ENCODE measurements at regions not wholly inside any gene's neighbourhood (a gene's known extent, or its start where the extent isn't known, plus 50 kb on each side); places are given as distances from the start of the nearest gene placed in this dataset.
"Not testable (repeated sequence)": the region's sequence is repeated elsewhere in the genome, so short reads cannot be mapped to it uniquely, and the experiment has no call there.

GRCh38 chr21:5071180-5071579 is 5450.2 kb upstream of the TPTE start:
- H3K9ac ChIP-seq (ENCODE audit: low read depth, low read length); H3K4me1 ChIP-seq (ENCODE audit: control insufficient read depth, insufficient read depth, low read length); H3K4me3 ChIP-seq (ENCODE audit: low read depth, low read length); H3K36me3 ChIP-seq (ENCODE audit: control insufficient read depth, insufficient read depth, low read length); H3K27me3 ChIP-seq (ENCODE audit: control insufficient read depth, insufficient read depth, low read length); H3K9me3 ChIP-seq (ENCODE audit: control insufficient read depth, insufficient read depth, low read length): not testable (repeated sequence)

GRCh38 chr21:5076854-5077253 is 5444.5 kb upstream of the TPTE start:
- not testable (repeated sequence) for H3K4me1 ChIP-seq (ENCODE audit: control insufficient read depth, insufficient read depth, low read length); H3K9ac ChIP-seq (ENCODE audit: low read depth, low read length); H3K4me3 ChIP-seq (ENCODE audit: low read depth, low read length); H3K36me3 ChIP-seq (ENCODE audit: control insufficient read depth, insufficient read depth, low read length); H3K9me3 ChIP-seq (ENCODE audit: control insufficient read depth, insufficient read depth, low read length); H3K27me3 ChIP-seq (ENCODE audit: control insufficient read depth, insufficient read depth, low read length)

- H3K4me3 ChIP-seq (ENCODE audit: low read depth, low read length); H3K9ac ChIP-seq (ENCODE audit: low read depth, low read length); H3K36me3 ChIP-seq (ENCODE audit: control insufficient read depth, insufficient read depth, low read length); H3K27me3 ChIP-seq (ENCODE audit: control insufficient read depth, insufficient read depth, low read length); H3K9me3 ChIP-seq (ENCODE audit: control insufficient read depth, insufficient read depth, low read length); H3K4me1 ChIP-seq (ENCODE audit: control insufficient read depth, insufficient read depth, low read length): not testable (repeated sequence)
Observed at GRCh38 chr21:5079361-5079760, 5442.0 kb upstream of the TPTE start.

GRCh38 chr21:5080015-5080414 is 5441.4 kb upstream of the TPTE start:
- H3K9ac ChIP-seq (ENCODE audit: low read depth, low read length); H3K9me3 ChIP-seq (ENCODE audit: control insufficient read depth, insufficient read depth, low read length); H3K4me1 ChIP-seq (ENCODE audit: control insufficient read depth, insufficient read depth, low read length); H3K27me3 ChIP-seq (ENCODE audit: control insufficient read depth, insufficient read depth, low read length); H3K36me3 ChIP-seq (ENCODE audit: control insufficient read depth, insufficient read depth, low read length); H3K4me3 ChIP-seq (ENCODE audit: low read depth, low read length): not testable (repeated sequence)

- not testable (repeated sequence) for H3K9me3 ChIP-seq (ENCODE audit: control insufficient read depth, insufficient read depth, low read length); H3K4me1 ChIP-seq (ENCODE audit: control insufficient read depth, insufficient read depth, low read length); H3K36me3 ChIP-seq (ENCODE audit: control insufficient read depth, insufficient read depth, low read length); H3K4me3 ChIP-seq (ENCODE audit: low read depth, low read length); H3K9ac ChIP-seq (ENCODE audit: low read depth, low read length); H3K27me3 ChIP-seq (ENCODE audit: control insufficient read depth, insufficient read depth, low read length)
Observed at GRCh38 chr21:5084246-5084645, 5437.1 kb upstream of the TPTE start.

- not testable (repeated sequence) for H3K4me3 ChIP-seq (ENCODE audit: low read depth, low read length); H3K9me3 ChIP-seq (ENCODE audit: control insufficient read depth, insufficient read depth, low read length); H3K27me3 ChIP-seq (ENCODE audit: control insufficient read depth, insufficient read depth, low read length); H3K4me1 ChIP-seq (ENCODE audit: control insufficient read depth, insufficient read depth, low read length); H3K36me3 ChIP-seq (ENCODE audit: control insufficient read depth, insufficient read depth, low read length); H3K9ac ChIP-seq (ENCODE audit: low read depth, low read length)
Observed at GRCh38 chr21:5085456-5085855, 5435.9 kb upstream of the TPTE start.

GRCh38 chr21:5086416-5086815 is 5435.0 kb upstream of the TPTE start:
- H3K27me3 ChIP-seq (ENCODE audit: control insufficient read depth, insufficient read depth, low read length); H3K4me1 ChIP-seq (ENCODE audit: control insufficient read depth, insufficient read depth, low read length); H3K9me3 ChIP-seq (ENCODE audit: control insufficient read depth, insufficient read depth, low read length); H3K4me3 ChIP-seq (ENCODE audit: low read depth, low read length); H3K9ac ChIP-seq (ENCODE audit: low read depth, low read length); H3K36me3 ChIP-seq (ENCODE audit: control insufficient read depth, insufficient read depth, low read length): not testable (repeated sequence)

GRCh38 chr21:5088820-5089219 is 5432.6 kb upstream of the TPTE start:
- not testable (repeated sequence) for H3K9me3 ChIP-seq (ENCODE audit: control insufficient read depth, insufficient read depth, low read length); H3K9ac ChIP-seq (ENCODE audit: low read depth, low read length); H3K27me3 ChIP-seq (ENCODE audit: control insufficient read depth, insufficient read depth, low read length); H3K4me1 ChIP-seq (ENCODE audit: control insufficient read depth, insufficient read depth, low read length); H3K4me3 ChIP-seq (ENCODE audit: low read depth, low read length); H3K36me3 ChIP-seq (ENCODE audit: control insufficient read depth, insufficient read depth, low read length)

- H3K4me3 ChIP-seq (ENCODE audit: low read depth, low read length); H3K9me3 ChIP-seq (ENCODE audit: control insufficient read depth, insufficient read depth, low read length); H3K9ac ChIP-seq (ENCODE audit: low read depth, low read length); H3K36me3 ChIP-seq (ENCODE audit: control insufficient read depth, insufficient read depth, low read length); H3K4me1 ChIP-seq (ENCODE audit: control insufficient read depth, insufficient read depth, low read length); H3K27me3 ChIP-seq (ENCODE audit: control insufficient read depth, insufficient read depth, low read length): not testable (repeated sequence)
Observed at GRCh38 chr21:5089399-5090089, 5431.8 kb upstream of the TPTE start.

GRCh38 chr21:5090132-5091079 is 5431.0 kb upstream of the TPTE start:
- H3K4me1 ChIP-seq (ENCODE audit: control insufficient read depth, insufficient read depth, low read length); H3K27me3 ChIP-seq (ENCODE audit: control insufficient read depth, insufficient read depth, low read length); H3K9me3 ChIP-seq (ENCODE audit: control insufficient read depth, insufficient read depth, low read length); H3K4me3 ChIP-seq (ENCODE audit: low read depth, low read length); H3K36me3 ChIP-seq (ENCODE audit: control insufficient read depth, insufficient read depth, low read length); H3K9ac ChIP-seq (ENCODE audit: low read depth, low read length): not testable (repeated sequence)

- not testable (repeated sequence) for H3K9ac ChIP-seq (ENCODE audit: low read depth, low read length); H3K9me3 ChIP-seq (ENCODE audit: control insufficient read depth, insufficient read depth, low read length); H3K4me1 ChIP-seq (ENCODE audit: control insufficient read depth, insufficient read depth, low read length); H3K27me3 ChIP-seq (ENCODE audit: control insufficient read depth, insufficient read depth, low read length); H3K4me3 ChIP-seq (ENCODE audit: low read depth, low read length); H3K36me3 ChIP-seq (ENCODE audit: control insufficient read depth, insufficient read depth, low read length)
Observed at GRCh38 chr21:5091274-5091673, 5430.1 kb upstream of the TPTE start.

GRCh38 chr21:5095628-5096027 is 5425.8 kb upstream of the TPTE start:
- H3K27me3 ChIP-seq (ENCODE audit: control insufficient read depth, insufficient read depth, low read length); H3K4me1 ChIP-seq (ENCODE audit: control insufficient read depth, insufficient read depth, low read length); H3K4me3 ChIP-seq (ENCODE audit: low read depth, low read length); H3K9me3 ChIP-seq (ENCODE audit: control insufficient read depth, insufficient read depth, low read length); H3K36me3 ChIP-seq (ENCODE audit: control insufficient read depth, insufficient read depth, low read length); H3K9ac ChIP-seq (ENCODE audit: low read depth, low read length): not testable (repeated sequence)
